ENCODE measurements at regions not wholly inside any gene's neighbourhood (a gene's known extent, or its start where the extent isn't known, plus 50 kb on each side); places are given as distances from the start of the nearest gene placed in this dataset.

- no peak overlapping the region for H3K4me3 ChIP-seq (ENCODE audit: low read depth, low read length)
- TF ChIP-seq, protein P1, sequence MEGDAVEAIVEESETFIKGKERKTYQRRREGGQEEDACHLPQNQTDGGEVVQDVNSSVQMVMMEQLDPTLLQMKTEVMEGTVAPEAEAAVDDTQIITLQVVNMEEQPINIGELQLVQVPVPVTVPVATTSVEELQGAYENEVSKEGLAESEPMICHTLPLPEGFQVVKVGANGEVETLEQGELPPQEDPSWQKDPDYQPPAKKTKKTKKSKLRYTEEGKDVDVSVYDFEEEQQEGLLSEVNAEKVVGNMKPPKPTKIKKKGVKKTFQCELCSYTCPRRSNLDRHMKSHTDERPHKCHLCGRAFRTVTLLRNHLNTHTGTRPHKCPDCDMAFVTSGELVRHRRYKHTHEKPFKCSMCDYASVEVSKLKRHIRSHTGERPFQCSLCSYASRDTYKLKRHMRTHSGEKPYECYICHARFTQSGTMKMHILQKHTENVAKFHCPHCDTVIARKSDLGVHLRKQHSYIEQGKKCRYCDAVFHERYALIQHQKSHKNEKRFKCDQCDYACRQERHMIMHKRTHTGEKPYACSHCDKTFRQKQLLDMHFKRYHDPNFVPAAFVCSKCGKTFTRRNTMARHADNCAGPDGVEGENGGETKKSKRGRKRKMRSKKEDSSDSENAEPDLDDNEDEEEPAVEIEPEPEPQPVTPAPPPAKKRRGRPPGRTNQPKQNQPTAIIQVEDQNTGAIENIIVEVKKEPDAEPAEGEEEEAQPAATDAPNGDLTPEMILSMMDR (IDR thresholded peaks at IDR 0.05; ENCODE audit: insufficient read depth, low read length), result no peak
- no peak for DNase-seq (ENCODE audit: low read depth)
Measured at GRCh38 chr11:107136892-107137291, 118.6 kb upstream of the GUCY1A2 start.

GRCh38 chr11:107131756-107132155, 113.5 kb upstream of the GUCY1A2 start:
- TF ChIP-seq, protein P1 (IDR thresholded peaks at IDR 0.05; ENCODE audit: insufficient read depth, low read length), result no peak
- DNase-seq (ENCODE audit: low read depth), result no peak
- H3K4me3 ChIP-seq (ENCODE audit: low read depth, low read length), result no peak overlapping the region

- H3K4me3 ChIP-seq (ENCODE audit: low read depth, low read length), result no peak overlapping the region
- TF ChIP-seq, protein P1 (IDR thresholded peaks at IDR 0.05; ENCODE audit: insufficient read depth, low read length), result peak; percentile 8
- no peak for DNase-seq (ENCODE audit: low read depth)
Measured at GRCh38 chr11:107123022-107123421, 104.7 kb upstream of the GUCY1A2 start.

DNA sequence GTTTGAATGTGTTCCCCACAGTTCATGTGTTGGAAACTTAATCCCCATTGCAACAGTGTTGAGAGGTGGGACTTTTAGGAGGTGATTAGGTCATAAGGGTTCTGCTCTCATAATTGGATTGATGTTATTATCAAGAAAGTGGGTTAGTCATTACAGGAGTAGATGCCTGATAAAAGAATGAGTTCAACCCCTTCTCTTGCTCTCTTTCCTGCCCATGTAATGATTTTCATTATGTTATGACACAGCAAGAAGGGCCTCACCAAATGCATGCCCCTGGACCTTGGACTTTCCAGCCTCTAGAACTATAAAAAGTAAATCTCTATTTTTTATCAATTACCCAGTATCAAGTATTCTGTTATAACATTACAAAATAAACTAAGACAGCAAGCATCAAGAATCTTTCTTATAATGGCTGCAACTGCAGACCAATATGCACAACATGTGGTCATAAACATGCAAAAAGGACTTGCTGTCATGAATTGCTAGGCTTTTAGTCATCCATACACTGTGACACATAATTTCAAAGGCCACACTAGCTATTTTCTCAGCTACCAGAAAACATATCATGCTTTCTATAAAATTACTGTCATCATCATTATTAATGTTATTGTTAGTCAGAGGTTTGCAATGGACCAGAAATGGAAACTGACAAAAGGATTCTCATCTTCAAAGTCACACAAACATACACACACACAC, 99.9 kb upstream of the GUCY1A2 start:
- no peak for DNase-seq (ENCODE audit: low read depth)
- no peak overlapping the region for H3K4me3 ChIP-seq (ENCODE audit: low read depth, low read length)
- TF ChIP-seq, protein P1 (IDR thresholded peaks at IDR 0.05; ENCODE audit: insufficient read depth, low read length), result no peak

DNA sequence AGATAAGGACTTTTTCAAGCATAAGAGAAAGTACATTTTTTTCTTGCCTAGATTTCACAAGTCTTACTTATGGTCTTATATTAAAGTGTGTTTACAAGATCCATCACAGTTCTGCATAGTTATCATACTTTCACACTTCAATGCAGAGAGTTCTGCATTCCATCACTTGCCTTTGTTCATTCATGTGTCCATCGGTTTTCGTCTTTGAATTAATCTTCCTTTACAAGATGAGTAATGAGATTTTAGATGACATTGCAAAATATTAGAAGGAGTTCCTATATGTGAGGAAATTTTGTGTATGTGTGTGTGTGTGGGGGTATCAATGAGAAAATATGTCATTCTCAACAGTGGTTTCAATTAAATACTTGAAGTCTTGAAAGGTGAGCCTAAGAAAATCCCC, 98.1 kb upstream of the GUCY1A2 start:
- DNase-seq (ENCODE audit: low read depth), result peak; percentile 1
- TF ChIP-seq, protein P1 (IDR thresholded peaks at IDR 0.05; ENCODE audit: insufficient read depth, low read length), result no peak
- H3K4me3 ChIP-seq (ENCODE audit: low read depth, low read length), result no peak overlapping the region

- TF ChIP-seq, protein P1 (IDR thresholded peaks at IDR 0.05; ENCODE audit: insufficient read depth, low read length), result no peak
- no peak for DNase-seq (ENCODE audit: low read depth)
- no peak overlapping the region for H3K4me3 ChIP-seq (ENCODE audit: low read depth, low read length)
Measured at GRCh38 chr11:107102692-107103477, 84.6 kb upstream of the GUCY1A2 start.
